HG03095 (cell line): ENCODE measurements at regions not wholly inside any gene's neighbourhood (a gene's known extent, or its start where the extent isn't known, plus 50 kb on each side); places are given as distances from the start of the nearest gene placed in this dataset.

ENCODE experiments used
- ATAC-seq: cut with Tn5 transposase; IDR thresholded peaks from one replicate; pipeline ENCODE4 v1.9.1; 2021; ENCODE audit warnings: moderate library complexity; ENCODE audit not compliant: unreplicated experiment

GRCh38 chr4:178244785-178245184 is 802.5 kb upstream of the AGA start:
- no peak for ATAC-seq

- ATAC-seq: no peak
Observed at GRCh38 chr4:178255172-178255571, 812.9 kb upstream of the AGA start.

- ATAC-seq: no peak
Observed at GRCh38 chr4:178258603-178259002, 816.4 kb upstream of the AGA start.

- ATAC-seq: no peak
Observed at GRCh38 chr4:178259566-178259965, 817.3 kb upstream of the AGA start.

- no peak for ATAC-seq
Observed at GRCh38 chr4:178264001-178264400, 821.8 kb upstream of the AGA start.

GRCh38 chr4:178271386-178271785 is 829.1 kb upstream of the AGA start:
- ATAC-seq: no peak

- no peak for ATAC-seq
Observed at GRCh38 chr4:178273168-178273567, 830.9 kb upstream of the AGA start.

- no peak for ATAC-seq
Observed at GRCh38 chr4:178275671-178276360, 833.6 kb upstream of the AGA start.

GRCh38 chr4:178280362-178280761 is 838.1 kb upstream of the AGA start:
- ATAC-seq: no peak

- ATAC-seq: no peak
Observed at GRCh38 chr4:178288462-178288861, 846.2 kb upstream of the AGA start.

- no peak for ATAC-seq
Observed at GRCh38 chr4:178293601-178294000, 851.4 kb upstream of the AGA start.

- no peak for ATAC-seq
Observed at GRCh38 chr4:178296669-178297068, 854.4 kb upstream of the AGA start.

- ATAC-seq: no peak
Observed at GRCh38 chr4:178306565-178306964, 864.3 kb upstream of the AGA start.

- ATAC-seq: no peak
Observed at GRCh38 chr4:178309890-178310289, 867.7 kb upstream of the AGA start.

- no peak for ATAC-seq
Observed at GRCh38 chr4:178311997-178312396, 869.8 kb upstream of the AGA start.

GRCh38 chr4:178314287-178314686 is 872.0 kb upstream of the AGA start:
- no peak for ATAC-seq

GRCh38 chr4:178316211-178316610 is 874.0 kb upstream of the AGA start:
- no peak for ATAC-seq

- no peak for ATAC-seq
Observed at GRCh38 chr4:178320003-178320402, 877.8 kb upstream of the AGA start.

GRCh38 chr4:178322524-178323183 is 880.4 kb upstream of the AGA start:
- ATAC-seq: no peak

GRCh38 chr4:178329226-178329872 is 887.1 kb upstream of the AGA start:
- no peak for ATAC-seq

GRCh38 chr4:178333355-178333754 is 891.1 kb upstream of the AGA start:
- no peak for ATAC-seq

GRCh38 chr4:178339769-178340168 is 897.5 kb upstream of the AGA start:
- no peak for ATAC-seq
